HG02852 (cell line): ENCODE measurements at regions not wholly inside any gene's neighbourhood (a gene's known extent, or its start where the extent isn't known, plus 50 kb on each side); places are given as distances from the start of the nearest gene placed in this dataset.
"Not testable (repeated sequence)": the region's sequence is repeated elsewhere in the genome, so short reads cannot be mapped to it uniquely, and the experiment has no call there.

Source experiments
- ATAC-seq: cut with Tn5 transposase; IDR thresholded peaks from one replicate; pipeline ENCODE4 v1.9.1; 2021; ENCODE audit warnings: mild to moderate bottlenecking, moderate library complexity; ENCODE audit not compliant: unreplicated experiment

GRCh38 chr1:173394813-173395212, 82.3 kb upstream of the PRDX6 start:
- not testable (repeated sequence) for ATAC-seq

DNA sequence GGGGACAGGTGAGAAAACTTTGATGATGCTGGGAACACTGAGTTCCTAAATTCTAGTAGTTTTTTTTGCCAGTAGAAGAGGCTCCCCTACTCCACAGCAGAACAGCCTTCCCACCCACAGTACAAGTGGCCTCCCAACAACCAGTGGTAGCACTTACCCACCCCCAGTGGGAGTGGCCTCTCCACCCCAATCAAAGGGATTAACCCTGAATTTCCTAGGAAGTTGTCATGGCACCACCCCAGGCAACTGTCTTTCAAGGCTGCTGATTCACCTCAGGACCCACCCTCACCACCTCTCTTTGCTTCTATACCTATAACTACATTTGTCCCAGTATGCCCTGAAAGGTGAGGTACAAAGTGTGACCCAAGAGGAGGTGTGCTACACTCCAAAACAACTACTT, 81.4 kb upstream of the PRDX6 start:
- ATAC-seq, result no peak

GRCh38 chr1:173400387-173400995, 76.6 kb upstream of the PRDX6 start:
- no peak for ATAC-seq

DNA sequence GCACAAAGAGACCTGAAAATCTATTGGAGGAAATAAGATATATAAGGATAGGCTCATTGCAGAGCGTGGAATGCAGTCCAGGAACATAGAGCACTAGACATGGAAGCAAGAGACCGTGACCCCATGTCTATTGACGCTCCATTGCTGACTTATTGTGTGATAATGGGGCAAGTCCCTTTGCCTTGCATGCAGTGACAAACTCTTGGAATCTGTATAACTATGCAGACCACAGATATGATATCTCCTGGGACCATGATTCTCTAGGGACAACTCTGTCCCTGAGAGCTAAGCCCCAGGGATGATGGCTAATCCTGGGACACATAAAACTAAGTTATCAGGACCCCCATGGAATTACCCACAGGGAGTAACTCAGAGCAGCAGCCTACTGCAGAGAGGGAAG, 73.1 kb upstream of the PRDX6 start:
- no peak for ATAC-seq

- ATAC-seq, result no peak
Measured at GRCh38 chr1:173405281-173405680, 71.9 kb upstream of the PRDX6 start.

- no peak for ATAC-seq
Measured at GRCh38 chr1:173405834-173406233, 71.3 kb upstream of the PRDX6 start.

GRCh38 chr1:173406783-173407230, 70.3 kb upstream of the PRDX6 start:
- no peak for ATAC-seq

DNA sequence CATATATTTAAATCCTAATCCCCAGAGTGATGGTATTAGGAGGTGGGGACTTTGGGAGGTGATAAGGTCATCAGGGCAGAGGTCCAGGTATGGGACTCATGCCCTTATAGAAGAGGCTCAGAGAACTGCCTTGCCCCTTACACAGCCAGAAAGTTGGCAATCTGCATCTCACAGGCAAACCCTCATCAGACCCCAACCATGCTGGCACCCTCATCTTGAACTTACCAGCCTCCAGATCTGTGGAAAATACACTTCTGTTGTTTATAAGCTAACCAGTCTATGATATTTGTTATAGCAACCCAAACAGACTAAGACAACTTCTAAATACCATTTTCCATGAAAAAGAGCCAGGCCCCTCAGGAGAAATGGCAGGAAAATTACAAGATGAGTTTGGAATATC, 69.3 kb upstream of the PRDX6 start:
- ATAC-seq, result no peak

- no peak for ATAC-seq
Measured at GRCh38 chr1:173408886-173409285, 68.2 kb upstream of the PRDX6 start.

DNA sequence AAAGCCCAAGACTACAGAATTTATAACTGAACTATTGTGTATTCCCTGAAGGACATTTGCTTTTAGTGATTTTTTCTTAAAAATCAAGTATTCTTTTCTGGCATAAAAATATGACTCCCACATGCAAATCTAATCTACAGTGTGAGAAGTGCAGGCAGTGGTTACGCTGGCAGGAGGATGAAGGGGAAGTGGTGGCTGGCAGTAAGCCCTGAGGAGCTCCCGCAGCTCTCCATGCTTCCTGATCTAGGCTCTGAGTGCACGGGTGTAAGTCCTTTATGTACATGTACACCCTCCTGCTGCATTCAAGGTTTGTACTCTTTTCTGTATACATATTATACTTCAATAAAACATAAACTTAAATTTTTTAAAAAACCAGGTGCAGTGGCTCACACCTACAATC, 67.5 kb upstream of the PRDX6 start:
- no peak for ATAC-seq

DNA sequence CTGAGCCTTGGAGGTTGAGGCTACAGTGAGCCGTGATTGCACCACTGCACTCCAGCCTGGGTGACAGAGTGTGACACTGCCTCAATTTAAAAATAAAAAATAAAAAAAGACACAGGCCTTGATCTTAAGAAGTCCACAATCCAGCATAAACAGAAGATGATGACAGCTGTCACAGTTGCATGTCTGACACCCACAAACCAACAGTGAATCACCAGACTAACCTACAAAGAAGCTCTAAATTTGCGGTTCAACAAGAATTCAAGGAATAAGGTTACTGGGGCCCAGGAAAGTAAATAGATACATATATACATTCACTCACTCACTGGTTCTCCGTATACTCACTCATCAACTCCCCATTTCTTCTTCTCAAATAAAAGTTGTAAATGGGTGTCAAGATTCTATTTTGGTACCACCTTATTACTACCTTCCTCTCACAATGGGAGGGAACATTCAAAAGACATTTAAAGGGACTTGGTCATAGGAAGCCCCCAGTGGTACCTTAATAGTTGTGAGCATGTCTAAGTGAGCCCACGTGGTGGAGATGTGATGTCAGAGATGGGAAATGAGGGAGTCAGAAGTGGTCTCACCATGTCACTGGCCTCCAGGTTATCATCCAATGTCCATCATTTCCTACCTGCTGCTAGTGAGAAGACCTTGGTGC, 66.9 kb upstream of the PRDX6 start:
- ATAC-seq, result no peak

GRCh38 chr1:173410794-173411236, 66.3 kb upstream of the PRDX6 start:
- peak; percentile 50 for ATAC-seq

DNA sequence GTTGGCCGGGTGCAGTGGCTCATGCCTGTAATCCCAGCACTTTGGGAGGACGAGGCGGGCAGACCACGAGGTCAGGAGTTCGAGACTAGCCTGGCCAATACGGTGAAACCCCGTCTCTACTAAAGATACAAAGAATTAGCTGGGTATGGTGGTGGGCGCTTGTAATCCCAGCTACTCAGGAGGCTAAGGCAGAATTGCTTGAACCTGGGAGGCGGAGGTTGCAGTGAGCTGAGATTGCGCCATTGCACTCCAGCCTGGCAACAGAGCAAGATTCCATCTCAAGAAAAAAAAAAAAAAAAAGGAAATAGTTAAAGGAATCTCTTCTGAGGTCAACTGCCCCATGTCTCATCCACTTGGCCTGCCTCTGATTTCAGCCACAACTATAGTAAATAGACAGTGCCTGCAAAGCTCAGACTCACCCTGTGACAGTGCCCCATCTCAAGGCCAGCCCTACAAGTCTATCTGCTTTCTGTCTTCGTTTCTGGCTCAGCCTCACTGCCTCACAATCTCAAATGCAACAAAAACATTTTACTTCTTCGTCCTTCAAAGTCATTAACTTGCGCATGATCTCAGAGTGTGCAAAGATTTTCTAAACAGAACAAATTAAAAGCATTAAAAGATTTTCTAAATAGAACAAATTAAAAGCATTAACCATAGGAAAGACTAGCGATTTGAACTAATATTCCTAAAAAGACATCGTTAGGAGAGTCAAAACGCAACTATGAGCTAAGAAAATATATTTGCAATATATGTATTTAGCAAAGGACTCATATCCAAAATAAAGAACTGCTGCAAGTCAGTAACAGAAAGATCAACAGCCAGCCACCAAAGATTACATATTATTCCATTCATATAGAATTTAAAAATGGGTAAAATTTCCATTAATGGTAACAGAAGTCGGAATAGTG, 65.0 kb upstream of the PRDX6 start:
- ATAC-seq, result no peak

DNA sequence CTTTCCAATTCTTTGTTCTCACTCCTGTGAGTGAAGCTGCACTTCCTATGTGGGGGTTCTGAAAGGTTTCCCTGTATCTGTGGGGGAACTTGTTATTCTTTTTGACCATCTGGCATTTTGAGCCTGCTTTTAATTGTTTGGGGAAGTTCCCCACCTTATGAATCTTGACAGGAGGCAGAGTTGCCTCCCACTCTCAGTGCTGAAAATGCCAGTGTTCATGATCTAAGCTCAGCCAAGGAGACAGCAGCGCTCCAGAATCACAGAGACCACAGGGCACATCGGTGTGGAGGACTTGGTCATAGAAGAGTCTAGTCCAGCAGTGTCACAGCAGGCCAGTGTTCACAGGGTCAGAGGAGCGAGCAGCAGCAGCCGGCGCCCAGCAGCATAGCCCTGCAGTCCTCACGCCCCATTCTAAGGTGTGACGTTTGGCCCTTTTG, 63.8 kb upstream of the PRDX6 start:
- no peak for ATAC-seq

DNA sequence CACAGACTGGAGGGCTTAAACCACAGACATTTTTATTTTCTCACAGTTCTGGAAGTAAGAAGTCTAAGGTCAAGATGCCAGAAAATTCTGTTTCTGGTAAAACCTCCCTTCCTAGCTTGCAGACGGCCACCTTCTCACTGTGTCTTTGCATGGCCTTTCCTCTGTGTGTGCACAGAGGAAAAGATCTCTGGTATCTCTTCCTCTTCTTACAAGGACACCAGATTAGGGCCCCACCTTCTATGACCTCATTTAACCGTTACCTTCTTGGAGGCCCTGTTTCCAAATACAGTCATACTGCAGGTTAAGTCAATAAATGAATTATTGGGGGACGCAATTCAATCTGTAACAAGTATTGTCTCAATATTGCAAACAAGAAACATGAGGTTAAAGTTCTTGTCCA, 63.0 kb upstream of the PRDX6 start:
- peak; percentile 41 for ATAC-seq

GRCh38 chr1:173414539-173415226, 62.5 kb upstream of the PRDX6 start:
- no peak for ATAC-seq

DNA sequence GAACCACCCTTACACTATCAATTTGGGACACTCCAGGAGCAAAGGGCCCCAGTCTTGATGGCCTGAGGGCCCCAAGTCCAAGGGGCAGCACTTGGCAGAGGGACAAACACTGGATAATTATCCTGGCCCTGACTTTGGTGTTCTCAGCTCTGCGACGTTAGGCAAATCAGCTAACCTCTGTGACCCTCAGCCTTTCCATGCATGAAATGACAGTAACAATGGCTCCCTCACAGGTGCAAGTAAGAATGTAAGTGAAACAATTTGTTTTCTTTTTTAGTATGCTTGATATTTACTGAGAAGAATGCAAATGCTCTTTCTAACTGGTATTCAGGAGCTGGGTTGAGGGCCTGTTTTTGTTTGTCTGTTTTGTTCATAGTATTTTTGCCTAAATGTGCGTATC, 61.6 kb upstream of the PRDX6 start:
- ATAC-seq, result peak; percentile 44

GRCh38 chr1:173415905-173416450, 61.2 kb upstream of the PRDX6 start:
- peak; percentile 0 for ATAC-seq

DNA sequence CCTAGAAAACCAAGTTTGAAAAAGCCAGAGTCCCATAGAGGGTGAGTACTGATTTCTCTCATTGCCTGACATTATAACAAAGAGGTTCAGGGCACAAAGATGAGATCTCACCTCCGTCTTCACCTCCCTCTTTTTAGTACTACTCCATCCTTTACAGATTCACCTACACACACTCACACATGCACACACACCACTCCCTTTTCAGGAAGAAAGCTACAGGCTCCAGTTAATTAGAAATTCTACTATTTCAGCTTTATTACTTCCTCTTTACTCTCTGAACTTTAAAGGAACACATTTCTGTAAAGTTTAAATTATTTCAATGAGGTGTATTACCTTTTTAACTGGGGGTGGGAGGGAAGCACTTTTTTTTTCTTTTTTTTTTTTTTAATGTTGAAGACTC, 59.6 kb upstream of the PRDX6 start:
- ATAC-seq, result no peak

- no peak for ATAC-seq
Measured at GRCh38 chr1:173418107-173418985, 58.8 kb upstream of the PRDX6 start.
